GM12892 (cell line): ENCODE measurements at regions not wholly inside any gene's neighbourhood (a gene's known extent, or its start where the extent isn't known, plus 50 kb on each side); places are given as distances from the start of the nearest gene placed in this dataset.

ENCODE experiments used
- POLR2A ChIP-seq: IDR thresholded peaks from 2 replicates; pipeline ENCODE4 v1.6.1; 2011; ENCODE audit warnings: low read depth, low read length, control low read depth
- POLR2AphosphoS5 ChIP-seq: IDR thresholded peaks from 2 replicates; pipeline ENCODE4 v1.6.1; 2011; ENCODE audit warnings: low read depth, low read length, control low read depth
- TAF1 ChIP-seq: IDR thresholded peaks from 2 replicates; pipeline ENCODE4 v1.6.1; 2011; ENCODE audit warnings: low read depth, mild to moderate bottlenecking, control low read depth, low read length, borderline replicate concordance

DNA sequence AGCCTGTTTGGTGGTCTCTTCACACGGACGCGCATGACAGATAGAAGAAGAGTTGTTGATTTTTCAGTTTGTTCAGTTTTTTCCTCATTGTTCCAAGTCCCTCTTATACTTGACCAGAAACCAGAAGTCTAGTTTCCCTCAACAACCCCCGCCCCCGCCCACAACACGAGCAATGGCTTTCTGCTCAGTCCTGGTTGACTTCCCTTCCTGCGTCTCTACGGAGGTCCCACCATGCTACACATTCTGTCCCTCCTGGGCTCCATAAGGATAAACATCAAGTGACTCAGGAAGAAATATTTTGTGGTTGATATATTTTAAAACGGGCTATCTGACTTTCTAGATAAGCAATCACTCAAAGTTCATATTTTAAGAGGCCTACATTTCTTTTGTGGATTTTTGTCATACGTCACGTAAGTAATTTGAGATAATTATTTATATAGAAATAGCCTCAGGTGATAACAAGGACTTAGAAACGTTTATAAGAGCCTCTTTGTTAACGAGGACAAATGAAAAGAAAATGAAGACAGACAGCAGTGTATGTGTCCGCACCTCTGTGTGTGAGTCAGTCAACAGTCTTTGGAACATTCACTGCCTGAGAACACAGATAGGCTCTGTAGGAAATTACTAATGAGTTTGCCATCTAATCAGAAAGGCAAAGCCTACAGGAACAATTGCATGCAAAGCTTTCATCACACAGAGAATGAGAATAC, 214.4 kb downstream of the RAP2A start:
- TF ChIP-seq POLR2A, result no peak
- TF ChIP-seq TAF1, result no peak
- TF ChIP-seq POLR2AphosphoS5, result no peak
